Liver (tissue), 8 donors: ENCODE measurements at regions not wholly inside any gene's neighbourhood (a gene's known extent, or its start where the extent isn't known, plus 50 kb on each side); places are given as distances from the start of the nearest gene placed in this dataset.

Experiments used
- DNase-seq: peaks from one replicate; pipeline ENCODE4 v3.0.0-alpha.2; 2017; ENCODE audit warnings: low spot score
- H3K27ac ChIP-seq, 2 donors: one replicate each; pipeline ENCODE4 v1.7.0; 2013; ENCODE audit warnings: inconsistent platforms in 2 of 2, low read length in 2 of 2, control low read depth in 1 of 2, low read depth in 1 of 2, mild to moderate bottlenecking in 1 of 2
- H3K27me3 ChIP-seq, 4 donors: one replicate each; pipeline versions ENCODE4 v1.6.1 to v1.7.0; 2013; ENCODE audit warnings: low read length in 3 of 4, inconsistent platforms in 1 of 4, mild to moderate bottlenecking in 1 of 4, moderate library complexity in 1 of 4; ENCODE audit not compliant: control insufficient read depth in 4 of 4, insufficient read depth in 4 of 4
- H3K36me3 ChIP-seq, 4 donors: one replicate each; pipeline versions ENCODE4 v1.6.1 to v1.7.0; 2013; ENCODE audit warnings: low read length in 3 of 4, mild to moderate bottlenecking in 3 of 4, low read depth in 1 of 4, moderate library complexity in 1 of 4; ENCODE audit not compliant: control insufficient read depth in 4 of 4, insufficient read depth in 3 of 4
- H3K4me1 ChIP-seq, 4 donors: one replicate each; pipeline versions ENCODE4 v1.6.1 to v1.7.0; 2013; ENCODE audit warnings: low read length in 3 of 4, mild to moderate bottlenecking in 3 of 4, moderate library complexity in 1 of 4; ENCODE audit not compliant: control insufficient read depth in 4 of 4, insufficient read depth in 4 of 4
- H3K4me3 ChIP-seq, 3 donors: one replicate each; pipeline versions ENCODE4 v1.6.1 to v1.7.0; 2013; ENCODE audit warnings: low read length in 3 of 3, control low read depth in 1 of 3, low read depth in 1 of 3, mild to moderate bottlenecking in 1 of 3
- H3K9ac ChIP-seq, 2 donors: one replicate each; pipeline ENCODE4 v1.7.0; 2013; ENCODE audit warnings: low read length in 2 of 2, mild to moderate bottlenecking in 2 of 2, moderate library complexity in 2 of 2, control low read depth in 1 of 2, low read depth in 1 of 2
- H3K9me3 ChIP-seq, 4 donors: one replicate each; pipeline versions ENCODE4 v1.6.1 to v1.7.0; 2013; ENCODE audit warnings: low read length in 3 of 4; ENCODE audit not compliant: control insufficient read depth in 4 of 4
- ATF3 ChIP-seq: IDR thresholded peaks from 2 replicates; pipeline ENCODE4 v1.6.1; 2016; ENCODE audit warnings: antibody characterized with exemption
- CTCF ChIP-seq: fragments of 150-350 bp; IDR thresholded peaks from 2 replicates; pipeline ENCODE4 v1.5.1; 2017; ENCODE audit warnings: improper control_type of control experiment, low read depth, low read length; ENCODE audit not compliant: missing input control
- EGR1 ChIP-seq, 2 donors: IDR thresholded peaks; 2 replicates each; pipeline ENCODE4 v1.6.1; 2016 to 2018; ENCODE audit warnings: antibody characterized with exemption in 2 of 2, low read depth in 2 of 2
- FOXA1 ChIP-seq: IDR thresholded peaks from 2 replicates; pipeline ENCODE4 v1.6.1; 2016; ENCODE audit warnings: antibody characterized with exemption
- FOXA2 ChIP-seq: IDR thresholded peaks from 2 replicates; pipeline ENCODE4 v1.6.1; 2016; ENCODE audit warnings: antibody characterized with exemption
- GABPA ChIP-seq, 2 donors: IDR thresholded peaks in 1 of 2; conservative IDR thresholded peaks in 1 of 2; 2 replicates each; pipeline ENCODE4 v1.6.1; 2016; ENCODE audit warnings: antibody characterized with exemption in 2 of 2, mild to moderate bottlenecking in 1 of 2, moderate library complexity in 1 of 2
- HNF4A ChIP-seq, 2 donors: conservative IDR thresholded peaks; 2 replicates each; pipeline ENCODE4 v1.6.1; 2016; ENCODE audit warnings: antibody characterized with exemption in 2 of 2, mild to moderate bottlenecking in 2 of 2
- HNF4G ChIP-seq: IDR thresholded peaks from 2 replicates; pipeline ENCODE4 v1.6.1; 2016; ENCODE audit warnings: antibody characterized with exemption
- JUND ChIP-seq, 2 donors: IDR thresholded peaks; 2 replicates each; pipeline ENCODE4 v1.6.1; 2016; ENCODE audit warnings: antibody characterized with exemption in 2 of 2
- MAX ChIP-seq: IDR thresholded peaks from 2 replicates; pipeline ENCODE4 v1.6.1; 2016; ENCODE audit warnings: antibody characterized with exemption
- NR2F2 ChIP-seq: IDR thresholded peaks from 2 replicates; pipeline ENCODE4 v1.6.1; 2016; ENCODE audit warnings: antibody characterized with exemption
- RAD21 ChIP-seq, 2 donors: IDR thresholded peaks; 2 replicates each; pipeline ENCODE4 v1.6.1; 2016; ENCODE audit warnings: antibody characterized with exemption in 2 of 2, mild to moderate bottlenecking in 2 of 2
- REST ChIP-seq: IDR thresholded peaks from 2 replicates; pipeline ENCODE4 v1.6.1; 2016; ENCODE audit warnings: antibody characterized with exemption, mild to moderate bottlenecking
- RXRA ChIP-seq, 2 donors: IDR thresholded peaks; 2 replicates each; pipeline ENCODE4 v1.6.1; 2017 to 2018; ENCODE audit warnings: antibody characterized with exemption in 2 of 2, mild to moderate bottlenecking in 1 of 2
- SP1 ChIP-seq: IDR thresholded peaks from 2 replicates; pipeline ENCODE4 v1.6.1; 2018; ENCODE audit warnings: antibody characterized with exemption, mild to moderate bottlenecking
- TAF1 ChIP-seq: conservative IDR thresholded peaks from 2 replicates; pipeline ENCODE4 v1.6.1; 2016; ENCODE audit warnings: antibody characterized with exemption, mild to moderate bottlenecking
- YY1 ChIP-seq: IDR thresholded peaks from 2 replicates; pipeline ENCODE4 v1.6.1; 2016; ENCODE audit warnings: antibody characterized with exemption, mild to moderate bottlenecking
- ZBTB33 ChIP-seq: IDR thresholded peaks from 2 replicates; pipeline ENCODE4 v1.6.1; 2016; ENCODE audit warnings: antibody characterized with exemption
- WGBS: extraction: QIAGEN DNeasy Blood & Tissue Kit; methylation state at CpG from one replicate; pipeline ENCODE4 v1.1.7; 2013; 5-methylcytosine and 5-hydroxymethylcytosine counted together
- donor health status: healthy.
- donor health status: healthy.
- donor health status: healthy.
- donor health status: healthy.
- donor health status: healthy.

- no peaks in the 10 kb centered on the region for H3K27me3 ChIP-seq
- H3K36me3 ChIP-seq = no peaks in the 10 kb centered on the region
- peaks cover 6 to 28% (median 20%) of the 10 kb centered on the region in 4 donors for H3K4me1 ChIP-seq
- TF ChIP-seq TAF1 (no peak), NR2F2 (no peak), ATF3 (no peak), SP1 (no peak)
- H3K9ac ChIP-seq = no peak overlapping the region
- WGBS = 86% methylated on average over 20 of the region's 20 CpGs
- no peak overlapping the region for H3K4me3 ChIP-seq
- H3K9me3 ChIP-seq = no peaks in the 10 kb centered on the region
- no peak for DNase-seq
- H3K27ac ChIP-seq = no peak overlapping the region
Observed at GRCh38 chr21:43269957-43270705, 101.3 kb downstream of the CRYAA start.

- no peak for DNase-seq
- no peak overlapping the region for H3K4me3 ChIP-seq
- H3K9ac ChIP-seq = no peak overlapping the region
- no peaks in the 10 kb centered on the region for H3K27me3 ChIP-seq
- no peak overlapping the region for H3K27ac ChIP-seq
- H3K9me3 ChIP-seq = no peaks in the 10 kb centered on the region
- no peaks in the 10 kb centered on the region for H3K36me3 ChIP-seq
- peaks cover 6 to 21% (median 18%) of the 10 kb centered on the region in 4 donors for H3K4me1 ChIP-seq
- TF ChIP-seq EGR1 (IDR thresholded peaks at IDR 0.05; ENCODE audit: low read depth in 2 of 2) = no peak
- peak; percentile 31 for TF ChIP-seq SP1
- TF ChIP-seq YY1 = no peak
- TF ChIP-seq TAF1 = no peak
- peak in 1 of 2 donors; percentile 49 for TF ChIP-seq RAD21 (IDR thresholded peaks at IDR 0.05)
- TF ChIP-seq ATF3 = no peak
- no peak for TF ChIP-seq REST
- TF ChIP-seq FOXA2 = no peak
- no peak for TF ChIP-seq NR2F2
- no peak for TF ChIP-seq FOXA1
- no peak for TF ChIP-seq ZBTB33
- TF ChIP-seq GABPA (IDR thresholded peaks at IDR 0.05 in 1 of 2, conservative IDR thresholded peaks at IDR 0.05 in 1 of 2) = no peak
- TF ChIP-seq MAX = no peak
- peak in 1 of 2 donors; percentile 37 for TF ChIP-seq HNF4A (conservative IDR thresholded peaks at IDR 0.05)
- no peak for TF ChIP-seq CTCF
- no peak for TF ChIP-seq JUND (IDR thresholded peaks at IDR 0.05)
- TF ChIP-seq RXRA (IDR thresholded peaks at IDR 0.05) = peak; percentile 18 to 23
- TF ChIP-seq HNF4G = no peak
- 61% methylated on average over 10 of the region's 10 CpGs for WGBS
Observed at GRCh38 chr21:43269440-43269839, 100.6 kb downstream of the CRYAA start.
